ENCODE measurements at regions not wholly inside any gene's neighbourhood (a gene's known extent, or its start where the extent isn't known, plus 50 kb on each side); places are given as distances from the start of the nearest gene placed in this dataset.
"Not testable (repeated sequence)": the region's sequence is repeated elsewhere in the genome, so short reads cannot be mapped to it uniquely, and the experiment has no call there.

- POLR2A ChIA-PET = no interaction called here
- CTCF ChIA-PET = no interaction called here
Measured at GRCh38 chr16:50453446-50453845, 84.7 kb upstream of the BRD7 start.

GRCh38 chr16:50451951-50452508 is 83.2 kb upstream of the BRD7 start:
- ChIA-PET POLR2A (interaction anchor here (0.5 kb wide), 1 partner anchor 47 kb away, joined by 3 read pairs; no protein-coding TSS in a partner anchor), CTCF (interaction anchor here (0.6 kb wide), 1 partner anchor 42 kb away, joined by 4 read pairs; no protein-coding TSS in a partner anchor)

- POLR2A ChIA-PET = no interaction called here
- CTCF ChIA-PET = no interaction called here
Measured at GRCh38 chr16:50450957-50451356, 82.2 kb upstream of the BRD7 start.

- ChIA-PET POLR2A (no interaction called here), CTCF (interaction anchor here (1.2 kb wide), 1 partner anchor 24 kb away, joined by 3 read pairs; no protein-coding TSS in a partner anchor)
Measured at GRCh38 chr16:50449800-50450199, 81.0 kb upstream of the BRD7 start.

GRCh38 chr16:50448981-50449380 is 80.2 kb upstream of the BRD7 start:
- CTCF ChIA-PET = no interaction called here

GRCh38 chr16:50448522-50448921 is 79.7 kb upstream of the BRD7 start:
- ChIA-PET POLR2A (no interaction called here), CTCF (no interaction called here)

More at GRCh38 chr16:50448981-50449380, 80.2 kb upstream of the BRD7 start:
- POLR2A ChIA-PET = no interaction called here

GRCh38 chr16:50447386-50447785 is 78.6 kb upstream of the BRD7 start:
- CTCF ChIA-PET, POLR2A ChIA-PET: not testable (repeated sequence)

- CTCF ChIA-PET = no interaction called here
Measured at GRCh38 chr16:50446861-50447260, 78.1 kb upstream of the BRD7 start.

GRCh38 chr16:50445621-50446555 is 77.1 kb upstream of the BRD7 start:
- ChIA-PET CTCF (no interaction called here), POLR2A (no interaction called here)

More at GRCh38 chr16:50446861-50447260, 78.1 kb upstream of the BRD7 start:
- POLR2A ChIA-PET = no interaction called here

- POLR2A ChIA-PET = no interaction called here
- CTCF ChIA-PET = interaction anchor here (0.6 kb wide), 1 partner anchor 30 kb away, joined by 3 read pairs; no protein-coding TSS in a partner anchor
Measured at GRCh38 chr16:50444526-50444925, 75.7 kb upstream of the BRD7 start.

- CTCF ChIA-PET = no interaction called here
- POLR2A ChIA-PET = no interaction called here
Measured at GRCh38 chr16:50442221-50442620, 73.4 kb upstream of the BRD7 start.

GRCh38 chr16:50441486-50442157 is 72.8 kb upstream of the BRD7 start:
- CTCF ChIA-PET = no interaction called here
- POLR2A ChIA-PET = no interaction called here

- CTCF ChIA-PET = no interaction called here
- POLR2A ChIA-PET = no interaction called here
Measured at GRCh38 chr16:50440991-50441390, 72.2 kb upstream of the BRD7 start.

- CTCF ChIA-PET = no interaction called here
- POLR2A ChIA-PET = no interaction called here
Measured at GRCh38 chr16:50440531-50440930, 71.7 kb upstream of the BRD7 start.

- ChIA-PET POLR2A (no interaction called here), CTCF (no interaction called here)
Measured at GRCh38 chr16:50437769-50438437, 69.1 kb upstream of the BRD7 start.

GRCh38 chr16:50436271-50436670 is 67.5 kb upstream of the BRD7 start:
- CTCF ChIA-PET = no interaction called here

GRCh38 chr16:50434872-50435478 is 66.2 kb upstream of the BRD7 start:
- ChIA-PET POLR2A (no interaction called here), CTCF (no interaction called here)

More at GRCh38 chr16:50436271-50436670, 67.5 kb upstream of the BRD7 start:
- POLR2A ChIA-PET = no interaction called here

- ChIA-PET CTCF (no interaction called here), POLR2A (no interaction called here)
Measured at GRCh38 chr16:50430076-50430475, 61.3 kb upstream of the BRD7 start.

GRCh38 chr16:50428742-50429141 is 60.0 kb upstream of the BRD7 start:
- ChIA-PET POLR2A (no interaction called here), CTCF (no interaction called here)

GRCh38 chr16:50428116-50428515 is 59.3 kb upstream of the BRD7 start:
- ChIA-PET POLR2A (no interaction called here), CTCF (no interaction called here)

Data from activated CD8-positive, alpha-beta memory T cell treated with anti-CD3 and anti-CD28 coated beads for 36 hours (primary cell).